Activated CD4-positive, CD25-positive, alpha-beta regulatory T cell treated with anti-CD3 and anti-CD28 coated beads, Interleukin-2, amount 50 U/mL, for 16 hours (primary cell): ENCODE measurements at regions not wholly inside any gene's neighbourhood (a gene's known extent, or its start where the extent isn't known, plus 50 kb on each side); places are given as distances from the start of the nearest gene placed in this dataset.

ENCODE experiments used
- DNase-seq: peaks from one replicate; pipeline ENCODE4 v3.0.0-alpha.2; 2020; ENCODE audit warnings: low read depth, low spot score

DNA sequence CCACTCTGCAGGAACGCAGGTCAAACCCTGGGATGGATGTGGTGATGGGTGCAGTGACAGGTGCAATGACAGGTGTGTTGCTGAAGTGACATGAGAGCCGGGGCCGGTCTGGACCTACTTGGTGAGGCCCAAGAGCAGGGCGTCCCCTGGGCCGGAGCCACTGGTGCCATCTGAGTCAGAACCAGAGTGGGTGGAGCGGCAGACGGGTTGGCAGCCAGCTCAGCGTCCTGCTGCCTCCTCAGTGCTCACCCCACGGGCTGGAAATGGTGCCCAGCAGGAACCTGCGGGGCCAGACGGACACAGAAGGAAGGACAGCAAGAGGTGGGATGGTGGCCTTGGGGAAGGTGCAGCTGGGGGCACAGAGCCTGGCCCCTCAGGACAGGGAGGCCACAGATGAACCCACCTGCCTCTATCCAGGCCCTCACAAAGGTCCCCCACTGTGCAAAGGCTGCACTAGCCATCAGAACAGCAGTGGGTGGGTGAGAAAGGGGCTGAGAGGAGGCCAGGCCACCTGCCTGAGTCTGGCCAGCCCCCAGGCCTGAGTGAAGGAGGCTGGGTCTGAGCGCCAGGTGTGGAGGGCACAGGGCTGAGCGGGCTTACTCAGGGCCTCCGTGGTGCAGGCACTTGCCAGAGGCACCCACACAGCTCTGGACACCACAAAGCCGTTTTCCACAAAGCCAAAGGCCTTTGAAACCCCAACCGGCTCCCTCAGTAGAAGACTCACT is 129.0 kb upstream of the PPP2R2D start:
- DNase-seq, result no peak

DNA sequence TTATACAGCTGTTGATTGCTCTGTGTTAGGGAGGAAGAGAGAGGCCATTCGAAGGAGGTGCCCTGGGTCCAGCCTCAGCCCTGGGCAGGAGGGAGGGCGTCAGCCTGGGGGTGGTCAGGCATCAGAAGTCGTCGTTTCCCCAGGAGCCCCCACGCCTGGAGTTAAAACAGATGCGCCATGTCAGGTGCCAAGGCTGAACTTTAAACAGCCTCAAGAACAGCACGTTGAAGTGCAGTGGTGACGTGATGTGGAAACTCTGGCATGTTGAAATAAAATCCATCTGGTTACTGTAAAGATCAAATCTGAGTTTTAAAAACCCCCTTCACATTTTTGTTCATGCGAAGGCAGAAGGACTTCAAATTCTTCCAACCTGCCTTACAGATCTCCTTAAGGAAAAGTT is 128.4 kb upstream of the PPP2R2D start:
- no peak for DNase-seq

GRCh38 chr10:131773370-131774343 is 127.2 kb upstream of the PPP2R2D start:
- no peak for DNase-seq

GRCh38 chr10:131774681-131775085 is 126.1 kb upstream of the PPP2R2D start:
- no peak for DNase-seq

DNA sequence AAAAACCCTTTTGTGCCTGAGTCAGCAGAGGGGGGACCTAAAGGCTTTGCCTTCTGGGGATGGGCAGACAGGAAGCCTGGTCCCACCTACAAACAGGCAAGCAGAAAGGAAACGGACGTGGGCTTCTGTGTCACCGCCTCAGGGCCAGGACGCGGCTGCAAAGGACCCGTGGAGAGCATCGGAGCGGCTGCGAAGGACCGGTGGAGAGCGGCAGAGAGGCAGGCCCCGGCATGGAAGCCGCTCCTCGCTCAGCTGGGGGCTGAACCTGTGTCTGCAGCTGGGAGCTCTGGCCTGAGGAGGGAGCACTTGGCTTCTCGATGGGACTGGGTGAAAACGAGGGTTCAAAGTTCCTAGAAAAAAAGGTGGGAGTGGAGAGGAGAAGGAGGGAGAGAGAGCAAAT is 125.4 kb upstream of the PPP2R2D start:
- DNase-seq, result no peak

GRCh38 chr10:131775833-131776232 is 125.0 kb upstream of the PPP2R2D start:
- DNase-seq, result no peak

- DNase-seq, result no peak
Measured at GRCh38 chr10:131776496-131776895, 124.3 kb upstream of the PPP2R2D start.

- DNase-seq, result no peak
Measured at GRCh38 chr10:131777162-131777561, 123.6 kb upstream of the PPP2R2D start.

GRCh38 chr10:131777921-131778320 is 122.9 kb upstream of the PPP2R2D start:
- DNase-seq, result no peak

DNA sequence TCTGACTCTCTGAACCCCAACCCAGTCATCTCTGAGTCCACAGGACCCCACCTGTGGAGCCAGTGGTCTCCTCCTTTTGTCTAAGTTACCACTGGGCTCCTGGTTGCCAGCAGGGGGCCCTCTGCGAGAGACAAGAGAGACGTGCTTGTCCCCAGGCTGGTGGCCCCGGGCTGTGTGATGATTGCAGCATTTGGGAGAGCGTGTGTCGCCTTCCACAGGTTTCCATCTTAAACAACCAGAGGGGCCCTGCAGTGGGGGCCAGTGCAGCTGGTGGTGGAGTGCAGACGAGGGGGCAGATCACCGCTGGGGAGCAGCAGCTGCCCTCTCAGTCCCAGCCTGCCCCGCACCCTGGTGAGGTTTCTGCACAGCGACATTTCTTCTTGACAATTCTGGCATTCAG is 122.4 kb upstream of the PPP2R2D start:
- no peak for DNase-seq

DNA sequence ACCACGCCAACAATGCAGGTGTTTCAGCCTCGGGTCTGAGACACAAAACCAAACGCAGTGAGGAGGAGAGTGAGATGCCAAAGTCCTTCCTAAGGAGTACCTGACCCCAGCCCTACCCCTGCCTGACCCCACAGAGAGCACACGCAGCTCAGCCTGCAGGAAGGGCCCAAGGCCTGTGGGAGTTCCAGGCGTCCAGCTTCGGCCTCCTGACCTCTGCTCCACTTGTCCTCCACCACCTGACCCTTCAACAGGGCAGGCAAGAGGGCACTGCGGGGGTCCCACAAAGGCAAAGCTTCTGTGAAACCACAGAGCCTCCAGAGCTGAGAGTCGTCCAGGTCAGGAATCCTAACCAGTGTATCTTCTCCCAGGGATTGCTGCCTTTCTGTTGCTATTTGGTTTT is 122.0 kb upstream of the PPP2R2D start:
- no peak for DNase-seq

DNA sequence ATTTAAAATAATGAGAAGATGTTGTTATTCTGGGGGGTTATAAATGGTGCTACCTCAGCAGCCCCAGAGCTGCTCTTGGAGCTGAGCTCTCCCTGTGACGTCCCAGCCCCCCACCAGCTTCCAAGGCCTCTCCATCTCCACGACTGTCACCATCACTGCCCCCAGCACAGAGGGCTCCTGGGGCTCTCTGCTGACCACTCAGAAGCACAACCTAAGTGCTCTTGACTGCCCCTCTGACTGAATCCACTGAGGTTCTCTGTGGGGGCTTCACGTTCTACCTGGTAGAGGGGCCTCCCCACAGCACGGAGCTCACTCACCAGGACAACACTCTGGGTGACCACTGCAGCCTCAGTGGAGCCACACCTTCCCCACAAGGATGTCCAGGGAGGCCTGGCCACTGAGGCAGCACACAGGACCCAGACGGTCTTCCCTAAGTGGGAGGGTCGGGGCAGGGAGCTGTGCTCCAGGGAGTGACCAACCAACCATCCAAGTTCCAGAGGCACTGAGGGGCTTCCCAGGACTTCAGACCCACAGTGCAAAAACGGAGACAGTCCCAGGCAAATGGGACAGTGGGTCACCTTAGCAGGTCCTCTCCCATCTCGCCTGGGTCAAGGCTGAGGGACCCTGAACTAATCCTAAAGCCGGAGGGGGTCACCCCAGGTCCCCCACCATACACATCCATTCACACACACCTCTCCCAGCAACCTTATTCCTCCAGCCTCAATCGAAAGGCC is 121.0 kb upstream of the PPP2R2D start:
- no peak for DNase-seq

GRCh38 chr10:131781076-131781475 is 119.7 kb upstream of the PPP2R2D start:
- DNase-seq, result no peak

GRCh38 chr10:131781791-131782190 is 119.0 kb upstream of the PPP2R2D start:
- DNase-seq, result no peak

GRCh38 chr10:131784363-131785120 is 116.3 kb upstream of the PPP2R2D start:
- DNase-seq, result no peak

GRCh38 chr10:131785121-131785460 is 115.7 kb upstream of the PPP2R2D start:
- DNase-seq, result no peak

DNA sequence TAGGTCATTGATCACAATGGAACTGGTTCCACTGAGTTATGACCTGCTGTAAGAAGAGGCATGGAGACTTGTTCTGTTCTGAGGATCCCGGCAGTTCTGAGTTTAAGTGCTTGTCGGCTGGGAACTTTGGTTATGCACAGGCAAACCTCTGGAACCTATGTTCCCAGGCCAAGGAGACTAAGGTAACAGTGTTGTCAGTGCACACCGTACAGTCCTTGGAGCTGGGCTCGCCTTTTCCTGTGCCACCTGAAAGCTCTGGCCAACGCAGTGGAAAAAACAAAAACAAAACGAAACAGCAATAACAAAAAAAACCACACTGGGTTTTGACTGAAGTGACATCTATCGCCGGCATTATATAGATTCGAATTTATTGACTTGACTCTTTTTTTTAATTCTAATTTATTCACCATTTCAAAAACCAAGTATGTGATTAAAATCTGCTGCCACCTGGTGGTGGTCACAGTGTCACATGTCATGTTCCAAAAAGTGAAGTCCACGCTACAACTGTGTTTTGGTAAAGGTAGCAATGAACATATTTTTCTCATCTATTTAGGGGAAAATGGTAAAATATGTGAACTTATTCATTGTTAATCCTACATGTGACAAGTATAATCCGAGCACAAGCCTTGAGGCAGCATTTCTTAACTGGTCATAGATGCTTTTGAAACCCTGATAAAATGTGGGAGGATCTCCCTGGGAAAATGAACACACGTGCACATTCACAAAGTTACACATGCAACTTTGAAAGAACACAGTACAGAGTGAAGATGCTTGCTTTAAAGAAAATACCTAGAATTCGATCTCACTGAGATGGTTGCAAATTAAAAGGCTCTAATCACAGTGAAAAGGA is 113.8 kb upstream of the PPP2R2D start:
- DNase-seq, result no peak

DNA sequence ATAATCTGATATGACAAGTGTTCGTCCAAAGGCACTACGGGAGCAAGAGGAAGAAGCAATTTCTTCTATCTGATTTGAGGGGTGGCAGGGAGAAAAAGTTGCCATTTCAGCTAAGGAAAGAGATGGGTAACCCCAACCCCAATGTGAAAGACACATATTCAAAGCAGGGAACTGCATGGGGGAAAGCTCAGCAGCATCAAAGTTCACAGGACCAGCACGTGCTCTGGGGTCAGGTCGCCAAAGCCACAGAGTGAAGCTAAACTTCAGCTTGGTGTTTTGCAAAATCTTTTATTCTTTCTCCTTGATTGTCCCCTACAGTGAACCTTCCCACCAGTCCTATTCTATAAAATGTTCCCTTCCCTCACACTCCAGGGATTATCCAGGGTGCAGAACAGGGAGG is 112.8 kb upstream of the PPP2R2D start:
- DNase-seq, result no peak

GRCh38 chr10:131788386-131788785 is 112.4 kb upstream of the PPP2R2D start:
- no peak for DNase-seq

DNA sequence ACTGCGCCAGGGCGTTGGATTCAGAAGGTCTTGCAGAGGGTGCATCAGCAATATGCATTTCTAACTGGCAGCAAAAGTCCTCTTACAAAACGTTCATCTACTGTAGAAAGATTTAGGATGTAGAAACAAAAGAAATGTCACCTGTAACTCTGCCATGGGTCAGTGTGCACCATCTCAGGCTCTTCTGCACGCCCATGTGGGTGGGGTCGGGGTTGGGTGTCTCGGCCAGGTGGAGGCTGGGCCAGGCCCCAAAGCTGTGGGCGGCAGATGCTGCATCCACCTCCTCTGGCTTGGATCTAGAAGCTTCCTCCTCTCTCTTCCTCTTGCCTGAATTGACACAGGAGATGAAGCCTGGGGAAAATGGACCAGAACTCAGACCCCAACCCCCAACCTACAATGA is 111.3 kb upstream of the PPP2R2D start:
- DNase-seq, result no peak

DNA sequence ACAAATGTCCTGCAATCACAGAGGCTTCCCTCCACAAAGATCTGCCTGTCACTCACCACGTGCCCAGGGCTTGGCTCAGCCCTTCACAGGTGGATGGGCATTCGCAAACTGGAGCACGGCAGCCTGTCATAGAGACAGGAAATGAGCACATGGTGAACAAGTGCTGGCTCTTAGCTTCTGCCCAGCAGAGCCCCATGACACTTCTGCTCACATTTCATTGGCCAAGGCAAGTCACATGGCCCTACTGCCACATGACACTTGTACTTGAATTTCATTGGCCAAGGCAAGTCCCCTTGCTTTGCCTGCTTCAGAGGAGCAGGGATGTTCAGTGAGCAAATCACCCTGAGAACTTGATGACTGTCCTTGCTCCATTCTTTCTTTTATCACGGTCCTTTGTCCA is 110.8 kb upstream of the PPP2R2D start:
- DNase-seq, result no peak
